ENCODE measurements at regions not wholly inside any gene's neighbourhood (a gene's known extent, or its start where the extent isn't known, plus 50 kb on each side); places are given as distances from the start of the nearest gene placed in this dataset.
"Not testable (repeated sequence)": the region's sequence is repeated elsewhere in the genome, so short reads cannot be mapped to it uniquely, and the experiment has no call there.

DNA sequence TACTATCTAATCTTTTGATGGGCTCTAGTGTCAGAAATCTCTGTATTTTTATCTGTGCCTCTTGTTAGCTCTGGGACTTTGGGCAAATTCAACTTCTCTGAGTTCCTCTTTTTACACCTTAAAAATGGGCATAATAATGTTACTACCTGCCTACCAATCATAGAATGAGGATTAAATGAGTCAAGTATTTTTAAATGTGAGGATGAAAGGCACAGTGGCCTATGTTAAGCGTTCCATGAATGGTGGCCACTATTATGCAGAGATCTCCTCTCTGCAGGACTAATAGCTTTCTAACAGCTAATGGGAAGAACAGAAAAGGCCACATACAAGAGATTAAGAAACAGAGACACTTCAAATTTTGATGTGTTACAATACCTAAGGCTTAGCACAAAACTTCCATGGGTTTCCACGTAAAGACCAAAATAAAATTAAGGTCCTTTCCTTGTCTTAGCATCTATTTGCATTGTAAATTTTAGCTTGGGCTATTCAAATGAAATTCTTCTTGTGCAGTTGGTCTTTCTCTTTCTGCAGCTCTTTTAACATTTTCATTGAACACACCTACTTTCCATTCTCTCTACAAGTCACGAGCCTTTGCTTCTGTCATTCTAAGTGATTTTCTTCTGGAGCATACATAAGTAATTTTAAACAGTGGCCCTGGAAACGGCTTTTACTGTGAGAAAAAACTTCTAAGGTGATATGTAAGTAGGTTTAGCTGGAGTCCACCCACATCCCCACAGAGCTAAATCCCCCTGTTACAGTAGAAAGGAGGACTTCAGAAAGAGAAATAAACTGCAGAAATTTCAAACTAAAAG lies 117.9 kb upstream of the MED14 start:
- DNase-seq: no peak

- DNase-seq: no peak
Measured at GRCh38 chrX:40853816-40854123, 118.4 kb upstream of the MED14 start.

DNA sequence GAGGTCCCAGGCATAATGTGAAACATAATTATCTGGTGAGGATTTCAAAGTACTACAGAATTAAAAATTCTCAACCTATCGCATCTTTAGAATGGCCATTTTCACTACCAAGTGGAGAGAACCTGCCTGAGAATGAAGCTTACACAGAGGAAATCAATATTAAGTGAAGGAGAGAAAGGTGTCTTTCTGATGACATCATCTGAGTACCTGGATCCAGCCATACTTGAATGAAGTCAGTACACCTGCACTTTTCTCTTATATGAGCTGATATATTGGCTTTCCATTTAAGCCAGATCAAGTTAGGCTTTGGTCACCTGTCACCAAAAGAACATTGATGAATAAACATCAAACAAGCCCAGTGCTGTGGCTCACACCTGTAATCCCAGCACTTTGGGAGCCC lies 118.9 kb upstream of the MED14 start:
- no peak for DNase-seq

DNA sequence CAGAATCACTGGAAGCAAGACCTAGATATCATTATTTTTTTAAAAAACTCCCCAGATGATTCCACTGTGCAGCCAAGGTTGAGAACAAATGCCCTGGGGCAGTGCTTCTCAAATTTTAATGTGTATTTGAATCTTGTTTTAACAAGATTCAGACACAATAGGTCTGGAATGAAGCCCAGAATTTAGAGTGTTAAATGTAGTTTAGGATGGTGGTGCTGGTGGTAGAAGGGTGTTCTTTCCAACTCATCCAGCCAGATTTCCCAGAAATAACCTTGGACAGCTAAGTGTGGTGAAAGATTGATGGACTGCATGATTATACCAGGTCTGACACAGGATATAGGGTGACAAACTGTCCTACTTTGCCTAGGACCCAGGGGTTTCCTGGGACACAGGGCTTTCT lies 120.1 kb upstream of the MED14 start:
- no peak for DNase-seq

GRCh38 chrX:40855932-40856515 lies 120.7 kb upstream of the MED14 start:
- DNase-seq: no peak

GRCh38 chrX:40861952-40862554 lies 126.7 kb upstream of the MED14 start:
- not testable (repeated sequence) for DNase-seq

GRCh38 chrX:40863260-40863659 lies 127.9 kb upstream of the MED14 start:
- DNase-seq: not testable (repeated sequence)

GRCh38 chrX:40863671-40864070 lies 128.3 kb upstream of the MED14 start:
- no peak for DNase-seq

DNA sequence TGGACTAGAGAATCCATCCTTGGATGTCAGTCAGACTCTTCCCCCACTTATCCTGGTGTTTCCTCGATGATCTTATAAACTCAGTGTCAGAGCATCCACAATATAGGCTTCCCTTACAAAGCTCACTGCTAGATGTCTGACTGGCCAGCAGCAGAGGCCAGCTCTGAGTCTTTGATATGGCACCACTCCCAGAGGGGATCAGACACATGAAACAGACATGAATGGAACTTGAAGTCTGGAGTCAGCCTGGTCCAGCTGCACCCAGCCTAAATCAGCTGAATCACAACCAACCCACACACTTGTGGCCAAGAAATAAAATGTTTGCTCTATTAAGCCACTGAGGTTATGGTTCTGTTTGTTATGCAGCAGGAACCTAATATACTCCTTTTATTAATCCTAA lies 129.6 kb upstream of the MED14 start:
- DNase-seq: no peak

- DNase-seq: peak; percentile 26
Measured at GRCh38 chrX:40866893-40867292, 131.6 kb upstream of the MED14 start.

GRCh38 chrX:40867352-40867751 lies 132.0 kb upstream of the MED14 start:
- no peak for DNase-seq

GRCh38 chrX:40868868-40869267 lies 133.5 kb upstream of the MED14 start:
- DNase-seq: no peak

DNA sequence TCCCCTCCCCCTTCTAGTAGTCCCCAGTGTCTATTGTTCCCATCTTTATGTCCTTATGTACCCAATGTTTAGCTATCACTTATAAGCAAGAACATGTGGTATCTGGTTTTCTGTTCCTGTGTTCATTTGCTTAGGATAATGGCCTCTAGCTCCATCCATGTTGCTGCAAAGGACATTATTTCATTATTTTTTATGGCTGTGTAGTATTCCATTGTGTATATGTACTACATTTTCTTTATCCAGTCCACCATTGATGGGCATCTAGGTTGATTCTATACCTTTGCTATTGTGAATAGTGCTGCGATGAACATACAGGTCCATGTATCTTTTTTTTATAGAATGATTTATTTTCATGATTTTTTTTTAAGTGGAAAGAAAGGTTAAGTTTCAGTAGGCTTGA lies 135.6 kb upstream of the MED14 start:
- not testable (repeated sequence) for DNase-seq

DNA sequence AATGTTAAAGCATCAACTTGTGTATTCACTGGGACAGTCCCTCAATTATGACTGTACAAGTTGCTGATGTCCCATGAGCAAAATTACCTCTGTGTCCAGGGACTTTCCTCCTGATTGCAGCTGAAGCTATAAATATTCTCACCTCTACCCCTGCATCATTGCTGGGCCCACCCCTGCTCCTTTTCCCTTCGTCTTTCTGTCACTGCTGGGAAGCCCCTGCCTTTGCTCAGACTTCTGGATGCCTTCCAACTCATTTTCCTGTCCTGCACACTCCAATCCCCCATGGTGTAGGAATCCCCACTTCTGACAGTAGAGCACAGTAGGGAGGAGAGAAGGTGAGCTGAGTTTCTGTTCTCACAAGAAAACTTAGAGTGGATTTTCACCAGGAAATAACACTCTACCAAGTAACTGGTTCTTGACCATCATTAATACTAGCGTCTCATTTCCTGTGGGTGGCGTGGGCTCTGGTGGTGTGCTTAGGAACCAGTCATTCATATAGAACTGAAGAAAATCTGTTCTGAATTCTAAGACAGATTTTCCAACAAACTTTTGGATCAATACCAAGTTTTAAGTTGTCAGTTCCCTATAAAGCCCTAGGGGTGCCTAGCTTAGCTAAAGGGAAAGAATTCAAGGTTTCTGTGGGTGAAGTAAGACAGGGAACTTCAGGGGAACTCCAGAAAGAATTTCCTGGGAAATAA lies 136.2 kb upstream of the MED14 start:
- no peak for DNase-seq

DNA sequence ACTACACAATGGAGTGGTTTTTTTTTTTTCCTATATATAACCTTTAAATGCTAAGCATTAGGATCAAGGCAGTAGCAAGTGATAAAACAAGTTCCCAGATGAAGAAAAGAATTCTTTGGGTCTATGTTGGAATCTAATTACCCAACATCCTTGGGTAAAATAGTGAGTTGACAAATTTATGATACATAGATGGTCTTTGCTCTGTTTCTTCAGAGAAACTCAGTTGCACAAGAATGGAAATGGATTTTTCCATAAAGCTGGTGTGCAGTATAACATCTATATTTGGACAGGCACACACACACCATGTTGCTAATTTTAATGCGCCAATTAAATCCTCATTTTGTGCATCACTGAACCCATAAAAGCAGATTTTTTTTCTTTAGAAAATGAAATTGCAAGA lies 137.0 kb upstream of the MED14 start:
- no peak for DNase-seq

GRCh38 chrX:40875476-40875875 lies 140.1 kb upstream of the MED14 start:
- no peak for DNase-seq

- no peak for DNase-seq
Measured at GRCh38 chrX:40877887-40878286, 142.5 kb upstream of the MED14 start.

GRCh38 chrX:40878766-40879165 lies 143.4 kb upstream of the MED14 start:
- no peak for DNase-seq

GRCh38 chrX:40879172-40879571 lies 143.8 kb upstream of the MED14 start:
- DNase-seq: not testable (repeated sequence)

- no peak for DNase-seq
Measured at GRCh38 chrX:40880712-40881111, 145.4 kb upstream of the MED14 start.

DNA sequence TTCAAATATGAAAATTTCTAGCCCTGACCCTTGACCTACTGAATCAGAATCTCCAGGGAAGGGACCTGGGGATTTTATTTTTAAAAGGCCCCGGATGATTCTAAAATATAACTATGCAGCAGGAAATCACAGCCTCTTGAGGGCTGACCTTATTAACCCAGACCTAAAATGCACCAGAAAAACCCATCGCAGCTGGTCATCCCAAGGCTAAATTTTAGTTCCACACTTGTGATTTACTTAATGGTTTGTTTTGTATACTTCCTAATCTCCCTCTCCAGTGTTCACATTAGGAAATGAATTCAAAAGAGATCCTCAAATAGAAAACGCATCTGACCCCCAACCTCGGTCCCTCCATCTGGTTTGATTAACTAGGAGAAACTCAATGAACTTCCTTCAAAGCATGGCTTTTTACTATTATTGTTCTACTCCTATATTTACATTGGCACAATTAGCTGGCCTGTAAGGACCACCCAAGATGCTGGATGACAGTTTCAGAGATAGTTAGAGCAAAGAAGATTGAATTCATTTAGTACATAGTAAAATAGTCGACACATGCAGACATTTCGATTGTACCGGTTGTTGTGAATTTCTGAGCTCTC lies 147.8 kb upstream of the MED14 start:
- no peak for DNase-seq

DNA sequence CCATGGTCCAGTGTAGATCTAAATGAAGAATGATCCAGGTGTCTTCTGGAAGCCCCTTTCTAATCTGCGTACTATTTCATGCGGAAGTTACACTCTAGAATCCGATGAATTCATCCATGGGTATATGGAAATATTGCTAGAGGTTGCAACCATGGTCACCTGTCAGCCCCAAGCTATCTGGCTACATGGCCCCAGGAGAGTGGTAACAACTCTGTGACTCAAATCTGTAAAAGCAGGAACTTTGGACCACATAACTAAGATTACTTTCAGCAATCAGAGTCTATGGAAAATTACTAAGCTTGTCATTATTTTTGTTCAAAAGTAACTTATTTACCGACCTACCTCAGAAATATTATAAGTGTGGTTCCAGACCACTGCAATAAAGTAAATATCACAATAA lies 150.6 kb upstream of the MED14 start:
- no peak for DNase-seq

- DNase-seq: no peak
Measured at GRCh38 chrX:40887476-40887875, 152.1 kb upstream of the MED14 start.
